K562 (cell line): ENCODE measurements at regions not wholly inside any gene's neighbourhood (a gene's known extent, or its start where the extent isn't known, plus 50 kb on each side); places are given as distances from the start of the nearest gene placed in this dataset.

ENCODE experiments used
- ATAC-seq: fragments of 200-7000 bp; cut with Tn5 transposase; 3 replicates; pipeline ENCODE4 v1.9.1; 2020; ENCODE audit warnings: moderate library complexity
- BruUV-seq: library from RNA; stranded (reverse); fragments of 400-500 nt; replicated peaks from 2 replicates; lab custom pipeline; 2021; lab: Mats Ljungman, UMichigan
- CTCF ChIA-PET: fragments of 300-600 bp; formaldehyde crosslinking; extraction: SDS; loops from one replicate; lab custom pipeline; 2021; ENCODE audit warnings: low intra/inter-chr PET ratio; lab: Yijun Ruan, JAX
- POLR2A ChIA-PET: fragments of 300-600, 350-650 bp; sonication (Branson Sonifier 250); formaldehyde crosslinking; extraction: SDS; loops from one replicate; lab custom pipeline; 2021; ENCODE audit warnings: antibody characterized with exemption, inconsistent platforms; lab: Yijun Ruan, JAX
- DNase-seq, 4 experiments: peaks; one replicate each; pipeline versions ENCODE4 v3.0.0 to v3.0.0-alpha.2; 2011 to 2018; ENCODE audit warnings: low spot score in 3 of 4, mixed read lengths in 3 of 4; ENCODE audit errors: extremely low read depth in 1 of 4
- FAIRE-seq: peaks from 2 replicates; lab custom pipeline; 2011; peaks lifted over from hg19 to GRCh38; lab: Jason Lieb, UNC
- H2AFZ ChIP-seq: 2 replicates; pipeline ENCODE4 v1.6.0; 2011; ENCODE audit warnings: low read depth, low read length, control low read depth, inconsistent platforms
- H3K27ac ChIP-seq: fragments of 200-600 bp; 3 replicates; pipeline ENCODE4 v1.8.0; 2011; ENCODE audit warnings: low read depth, mild to moderate bottlenecking, control low read depth, inconsistent platforms, low read length, moderate library complexity, mixed read lengths; ENCODE audit errors: extremely low read depth
- H3K27me3 ChIP-seq, 2 experiments: fragments of 300-600 bp in 1 of 2; 2 replicates in 1 of 2; 3 replicates in 1 of 2; pipeline versions ENCODE4 v1.6.0 to v1.8.0; 2011; ENCODE audit warnings: inconsistent platforms in 2 of 2, low read length in 2 of 2, mild to moderate bottlenecking in 1 of 2, mixed read lengths in 1 of 2, moderate library complexity in 1 of 2; ENCODE audit not compliant: control insufficient read depth in 2 of 2, insufficient read depth in 2 of 2
- H3K36me3 ChIP-seq: fragments of 300-600 bp; 3 replicates; pipeline ENCODE4 v1.8.0; 2011; ENCODE audit warnings: mild to moderate bottlenecking, low read length, inconsistent platforms; ENCODE audit not compliant: control insufficient read depth, insufficient read depth
- H3K4me1 ChIP-seq, 2 experiments: fragments of 200-600 bp in 1 of 2; replicated peaks in 1 of 2; 2 replicates in 1 of 2; 3 replicates in 1 of 2; pipeline versions ENCODE4 v1.5.1 to v1.8.0; 2011; ENCODE audit warnings: inconsistent platforms in 2 of 2, low read length in 2 of 2, mild to moderate bottlenecking in 1 of 2, mixed read lengths in 1 of 2, moderate library complexity in 1 of 2; ENCODE audit not compliant: control insufficient read depth in 2 of 2, insufficient read depth in 2 of 2
- H3K4me2 ChIP-seq: 2 replicates; pipeline ENCODE4 v1.6.1; 2011; ENCODE audit warnings: low read length, control low read depth, inconsistent platforms, mixed read lengths; ENCODE audit not compliant: insufficient read depth
- H3K4me3 ChIP-seq: fragments of 200-600 bp; sonication (generic), shearing (Covaris generic); 2 replicates; pipeline ENCODE4 v1.5.1; 2016; ENCODE audit warnings: control low read depth, inconsistent platforms
- H3K79me2 ChIP-seq: fragments of 200-600 bp; 3 replicates; pipeline ENCODE4 v1.8.0; 2011; ENCODE audit warnings: low read length, inconsistent platforms; ENCODE audit not compliant: control insufficient read depth, insufficient read depth
- H3K9ac ChIP-seq, 2 experiments: 2 replicates each; pipeline versions ENCODE4 v1.6.0 to v1.6.1; 2011; ENCODE audit warnings: low read depth in 2 of 2, low read length in 2 of 2, control low read depth in 1 of 2, inconsistent platforms in 1 of 2, mild to moderate bottlenecking in 1 of 2, mixed read lengths in 1 of 2; ENCODE audit not compliant: insufficient read depth in 1 of 2
- H3K9me1 ChIP-seq: one replicate; pipeline ENCODE4 v1.6.0; 2011; ENCODE audit warnings: inconsistent platforms, mild to moderate bottlenecking, low read length, moderate library complexity; ENCODE audit not compliant: control insufficient read depth, insufficient read depth
- H3K9me3 ChIP-seq: replicated peaks from 2 replicates; pipeline ENCODE4 v1.5.1; 2011; ENCODE audit warnings: low read depth, low read length, inconsistent platforms; ENCODE audit not compliant: control insufficient read depth, insufficient read depth
- H4K20me1 ChIP-seq: replicated peaks from 2 replicates; pipeline ENCODE4 v1.6.1; 2011; ENCODE audit warnings: low read length, inconsistent platforms, mixed read lengths; ENCODE audit not compliant: control insufficient read depth, insufficient read depth
- CCNT2 ChIP-seq: IDR thresholded peaks from 2 replicates; pipeline ENCODE4 v1.6.1; 2011; ENCODE audit warnings: borderline replicate concordance, low read depth, mild to moderate bottlenecking, moderate library complexity, mixed read lengths, low read length; ENCODE audit not compliant: insufficient read length; ENCODE audit errors: extremely low read depth
- ETS1 ChIP-seq: conservative IDR thresholded peaks from 2 replicates; pipeline ENCODE4 v1.6.1; 2011; ENCODE audit warnings: low read depth, mild to moderate bottlenecking, low read length; ENCODE audit not compliant: control insufficient read depth
- FOXO4 ChIP-seq: fragments of 450-650 bp; formaldehyde crosslinking; IDR thresholded peaks from 2 replicates; pipeline ENCODE4 v1.4.0; 2020; ENCODE audit warnings: mild to moderate bottlenecking, moderate library complexity
- KHSRP ChIP-seq: fragments of 450-650 bp; IDR thresholded peaks from 2 replicates; pipeline ENCODE4 v1.6.1; 2017
- MAZ ChIP-seq, 2 experiments: fragments of 450-650 bp in 1 of 2; sonication (generic) in 1 of 2; formaldehyde crosslinking; IDR thresholded peaks in 1 of 2; conservative IDR thresholded peaks in 1 of 2; 2 replicates each; pipeline versions ENCODE4 v1.4.0 to v1.5.0; 2020; ENCODE audit warnings: mild to moderate bottlenecking in 1 of 2, missing genetic modification reagents in 1 of 2
- NR2C2 ChIP-seq, 2 experiments: fragments of 200-800 bp in 1 of 2; sonication (Bioruptor generic) in 1 of 2; sonication (generic) in 1 of 2; formaldehyde crosslinking in 1 of 2; IDR thresholded peaks; 2 replicates each; pipeline versions ENCODE4 v1.6.1 to v1.8.0; 2016 to 2022; ENCODE audit warnings: mild to moderate bottlenecking in 1 of 2, missing compliant biosample characterization in 1 of 2, missing genetic modification characterization in 1 of 2, missing genetic modification reagents in 1 of 2
- PHB2 ChIP-seq: fragments of 450-650 bp; IDR thresholded peaks from 2 replicates; pipeline ENCODE4 v1.6.1; 2017; ENCODE audit warnings: low read depth
- SIN3B ChIP-seq: fragments of 450-650 bp; IDR thresholded peaks from 2 replicates; pipeline ENCODE4 v1.6.1; 2017; ENCODE audit warnings: low read depth, mild to moderate bottlenecking, moderate library complexity
- SLC30A9 ChIP-seq: fragments of 250-450 bp; sonication (Bioruptor Pico); IDR thresholded peaks from 2 replicates; pipeline ENCODE4 v1.8.0; 2022; ENCODE audit warnings: mild to moderate bottlenecking, moderate library complexity
- TEAD2 ChIP-seq: fragments of 450-650 bp; IDR thresholded peaks from 2 replicates; pipeline ENCODE4 v1.6.1; 2016; ENCODE audit warnings: missing genetic modification characterization, control low read depth, missing compliant biosample characterization
- ZNF143 ChIP-seq: sonication (generic); formaldehyde crosslinking; IDR thresholded peaks from 2 replicates; pipeline ENCODE4 v1.9.0; 2022; ENCODE audit warnings: mild to moderate bottlenecking, missing genetic modification reagents
- ZNF316 ChIP-seq: fragments of 450-650 bp; IDR thresholded peaks from 2 replicates; pipeline ENCODE4 v1.6.1; 2016
- WGBS: fragments of 100-300 bp; shearing (Covaris generic); methylation state at CpG from one replicate; pipeline ENCODE4 v1.1.6; 2016; ENCODE audit warnings: low coverage, mixed read lengths; ENCODE audit not compliant: insufficient coverage; ENCODE audit errors: missing lambda C conversion rate; 5-methylcytosine and 5-hydroxymethylcytosine counted together
- in situ Hi-C: fragments of 300-500 bp; cut with MboI; formaldehyde crosslinking; loops from 4 replicates; pipeline ENCODE4 v1.15.0; 2018; ENCODE audit warnings: inconsistent platforms, mixed read lengths
- intact Hi-C: fragments of 100-400 bp; cut with micrococcal nuclease; formaldehyde crosslinking; loops from 2 replicates; pipeline ENCODE4 v1.14.2; 2022

GRCh38 chr4:180225977-180226376, 2017.2 kb upstream of the TENM3 start:
- intact Hi-C loops, result no loop called here
- Histone ChIP-seq H3K4me2 (no peak overlapping the region), H3K4me3 (no peak overlapping the region), H3K27ac (no peak overlapping the region), H3K79me2 (no peaks in the 10 kb centered on the region), H3K9me3 (no peaks in the 10 kb centered on the region; the same call in 1 of the 2 replicates), H3K4me1 (no peaks in the 10 kb centered on the region), H2AFZ (no peak overlapping the region), H3K27me3 (no peaks in the 10 kb centered on the region), H4K20me1 (no peaks in the 10 kb centered on the region), H3K9me1 (no peaks in the 10 kb centered on the region), H3K9ac (no peak overlapping the region), H3K36me3 (no peaks in the 10 kb centered on the region)
- ChIA-PET POLR2A (no interaction called here), CTCF (no interaction called here)
- in situ Hi-C loops, result no loop called here
- peak; percentile 38; the same call in 1 of the 2 replicates for TF ChIP-seq ZNF316
- TF ChIP-seq TEAD2 (tag), result no peak
- no peak for TF ChIP-seq KHSRP
- TF ChIP-seq NR2C2 (CRISPR knock-in tag; IDR thresholded peaks at IDR 0.05), result no peak
- no peak for TF ChIP-seq NR2C2 (tag; IDR thresholded peaks at IDR 0.05)
- ATAC-seq (no peak), FAIRE-seq (no peak), DNase-seq (no peak)
- 0% methylated on average over 1 of the region's 1 CpG for WGBS
- BruUV-seq, result no TSS peak

- ChIA-PET CTCF (no interaction called here), POLR2A (no interaction called here)
- H3K36me3 ChIP-seq, result no peaks in the 10 kb centered on the region
- no peak overlapping the region for H2AFZ ChIP-seq
- no peaks in the 10 kb centered on the region for H3K27me3 ChIP-seq
- H3K4me1 ChIP-seq, result no peaks in the 10 kb centered on the region
- no peak overlapping the region for H3K9ac ChIP-seq
- no peaks in the 10 kb centered on the region for H3K79me2 ChIP-seq
- intact Hi-C loops, result no loop called here
- FAIRE-seq (no peak), DNase-seq (no peak), ATAC-seq (no peak)
- H3K9me1 ChIP-seq, result no peaks in the 10 kb centered on the region
- no peak overlapping the region for H3K27ac ChIP-seq
- H3K4me2 ChIP-seq, result no peak overlapping the region
- no peak overlapping the region for H3K4me3 ChIP-seq
- no TSS peak for BruUV-seq
- H3K9me3 ChIP-seq, result no peaks in the 10 kb centered on the region; the same call in 1 of the 2 replicates
- in situ Hi-C loops, result no loop called here
- H4K20me1 ChIP-seq, result no peaks in the 10 kb centered on the region
- WGBS, result 0% methylated on average over 3 of the region's 3 CpGs
- TF ChIP-seq MAZ (CRISPR knock-in tag; conservative IDR thresholded peaks at IDR 0.05 in 1 of 2, IDR thresholded peaks at IDR 0.05 in 1 of 2), result no peak
- TF ChIP-seq SIN3B, result no peak
- no peak for TF ChIP-seq PHB2
- TF ChIP-seq CCNT2, result no peak
- TF ChIP-seq ETS1, result no peak
- TF ChIP-seq FOXO4, result no peak
- no peak for TF ChIP-seq ZNF143
- no peak for TF ChIP-seq SLC30A9 (CRISPR knock-in tag)
These were observed 2008.5 kb upstream of the TENM3 start for GRCh38 chr4:180234730-180235129.
